ENCODE measurements at regions not wholly inside any gene's neighbourhood (a gene's known extent, or its start where the extent isn't known, plus 50 kb on each side); places are given as distances from the start of the nearest gene placed in this dataset.

GRCh38 chr18:27567434-27567833 lies 382.3 kb upstream of the CHST9 start (continued):
- TF ChIP-seq ZBTB33 (IDR thresholded peaks at IDR 0.05) = no peak
- no peak for TF ChIP-seq USF1 (IDR thresholded peaks at IDR 0.05; ENCODE audit: borderline replicate concordance, extremely low read length, insufficient read depth, low read depth, low read length)
- no peak for TF ChIP-seq BHLHE40 (IDR thresholded peaks at IDR 0.05; ENCODE audit: borderline replicate concordance in 1 of 2, low read depth in 2 of 2, low read length in 1 of 2)
- TF ChIP-seq USF2 (IDR thresholded peaks at IDR 0.05; ENCODE audit: borderline replicate concordance, low read depth, low read length) = no peak
- TF ChIP-seq SP1 (IDR thresholded peaks at IDR 0.05; ENCODE audit: low read depth, low read length) = no peak
- no peak for TF ChIP-seq ZNF24 (IDR thresholded peaks at IDR 0.05)
- no peak for TF ChIP-seq HSF1 (IDR thresholded peaks at IDR 0.05; ENCODE audit: low read depth, low read length)
- no peak for TF ChIP-seq ESRRA (IDR thresholded peaks at IDR 0.05; ENCODE audit: low read length)
- TF ChIP-seq RCOR1 (conservative IDR thresholded peaks at IDR 0.05; ENCODE audit: low read depth, low read length) = no peak

Measured in GM12878 (cell line).